ENCODE measurements at regions not wholly inside any gene's neighbourhood (a gene's known extent, or its start where the extent isn't known, plus 50 kb on each side); places are given as distances from the start of the nearest gene placed in this dataset.

DNA sequence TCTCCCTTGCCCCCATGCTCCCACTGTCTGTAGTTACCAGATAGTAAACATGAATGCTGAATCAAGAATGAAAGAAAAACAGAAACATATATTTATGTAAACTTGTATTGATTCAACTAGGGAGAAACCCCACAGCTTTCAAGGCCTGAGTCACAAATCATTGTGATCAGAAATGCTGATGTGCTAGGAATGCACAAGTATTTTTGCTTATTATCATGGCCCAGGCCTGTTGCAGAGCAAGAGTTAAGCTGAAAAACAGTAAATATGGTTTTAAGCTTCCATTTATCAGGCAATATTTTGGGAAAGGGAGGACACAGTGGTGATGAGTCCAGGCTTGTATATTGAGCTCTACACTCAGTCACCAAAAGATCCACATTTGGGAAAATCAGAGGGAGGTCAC is 669.6 kb downstream of the DIAPH3 start:
- DNase-seq (ENCODE audit: low read depth) = no peak

DNA sequence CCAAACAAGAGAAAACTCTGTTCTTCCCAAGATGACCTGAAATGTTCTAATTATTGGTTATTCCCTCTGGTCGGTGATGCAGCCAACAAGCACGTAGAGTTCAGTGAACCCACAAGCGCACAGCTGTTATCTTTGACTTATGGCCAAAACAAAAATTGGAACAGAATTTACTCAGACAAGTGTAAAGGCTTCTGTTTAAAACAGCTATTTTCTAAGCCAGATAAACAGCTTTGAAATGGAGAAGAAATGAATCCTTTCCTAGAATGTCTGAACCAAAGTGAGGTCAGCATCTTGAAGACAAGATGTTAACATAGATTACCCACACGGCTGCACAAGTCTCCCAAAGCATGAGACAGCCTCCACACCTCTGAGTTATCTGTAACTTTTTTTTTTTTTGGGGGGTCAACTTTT is 669.2 kb downstream of the DIAPH3 start:
- DNase-seq (ENCODE audit: low read depth) = no peak

DNA sequence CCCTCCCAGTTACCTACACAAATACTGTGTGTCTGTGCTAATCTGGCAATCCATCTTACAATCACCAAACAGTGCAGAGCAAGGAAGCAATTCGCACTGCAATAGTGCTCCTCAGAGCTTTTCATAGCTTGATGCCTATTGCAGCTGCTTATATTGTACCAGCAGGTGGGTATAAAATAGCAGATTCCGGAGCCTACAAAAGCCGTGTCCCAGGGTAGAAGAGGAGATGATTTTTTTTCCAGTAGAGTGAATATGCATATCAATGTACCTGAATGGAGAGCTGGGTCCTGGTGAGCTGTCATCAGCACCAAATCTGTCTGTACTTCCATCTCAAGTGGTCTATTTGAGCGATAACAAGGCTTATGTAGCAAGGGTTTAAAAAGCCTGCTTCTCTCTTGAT is 668.4 kb downstream of the DIAPH3 start:
- DNase-seq (ENCODE audit: low read depth) = no peak

DNA sequence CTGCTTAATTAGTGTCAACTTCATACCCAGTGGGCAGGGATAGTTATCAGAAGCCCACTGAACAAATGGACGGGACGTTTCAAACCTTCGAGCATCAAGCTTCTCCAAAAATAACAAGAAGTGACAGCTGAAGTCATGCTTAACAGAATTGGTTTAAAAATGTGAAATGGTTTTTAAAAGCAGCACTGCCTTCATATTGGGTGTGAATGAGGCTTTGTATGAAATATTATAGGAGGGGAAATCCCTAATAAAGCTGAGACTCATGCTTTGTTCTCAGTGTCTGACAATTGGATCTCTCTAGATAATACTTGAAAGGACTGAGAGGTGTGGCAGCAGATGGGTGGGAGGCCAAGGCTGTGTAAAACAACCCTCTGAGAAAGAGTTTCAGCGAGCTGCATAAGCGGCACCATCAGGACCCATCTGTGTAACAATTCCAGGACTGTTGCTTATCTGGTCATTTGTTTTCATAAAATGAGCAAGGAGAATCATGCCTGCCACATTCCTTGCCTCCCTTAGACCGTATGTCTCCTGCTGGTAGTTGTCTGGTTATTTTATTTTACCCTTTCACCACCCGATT is 667.7 kb downstream of the DIAPH3 start:
- no peak for DNase-seq (ENCODE audit: low read depth)

DNA sequence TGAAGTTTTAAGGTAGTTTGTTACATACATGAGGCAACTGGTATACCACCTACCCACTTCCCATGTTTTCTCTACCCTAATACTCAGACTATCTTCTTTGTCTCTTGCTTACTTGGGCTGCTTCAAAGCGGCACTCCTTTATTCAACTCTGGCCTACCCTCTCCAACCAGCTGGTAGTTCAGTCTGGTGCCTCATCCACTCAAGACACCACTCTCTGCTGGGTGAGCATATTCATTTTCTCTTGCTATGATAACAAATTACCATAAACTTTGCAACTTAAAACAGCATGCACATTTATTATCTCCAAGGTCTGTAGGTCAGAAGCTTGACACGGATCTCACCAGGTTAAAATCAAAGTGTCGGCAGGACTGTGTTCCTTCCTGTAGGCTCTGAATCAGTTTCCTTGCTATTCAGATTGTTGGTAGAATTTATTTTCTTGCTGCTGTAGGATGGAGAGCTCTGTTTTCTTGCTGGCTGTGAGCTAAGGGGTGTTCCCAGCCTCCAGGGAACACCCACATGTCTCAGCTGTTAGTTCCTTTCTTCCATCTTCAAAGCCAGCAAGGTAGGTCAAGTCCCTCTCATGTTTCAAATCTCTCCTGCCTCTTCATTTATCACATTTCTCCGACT is 666.0 kb downstream of the DIAPH3 start:
- no peak for DNase-seq (ENCODE audit: low read depth)

DNA sequence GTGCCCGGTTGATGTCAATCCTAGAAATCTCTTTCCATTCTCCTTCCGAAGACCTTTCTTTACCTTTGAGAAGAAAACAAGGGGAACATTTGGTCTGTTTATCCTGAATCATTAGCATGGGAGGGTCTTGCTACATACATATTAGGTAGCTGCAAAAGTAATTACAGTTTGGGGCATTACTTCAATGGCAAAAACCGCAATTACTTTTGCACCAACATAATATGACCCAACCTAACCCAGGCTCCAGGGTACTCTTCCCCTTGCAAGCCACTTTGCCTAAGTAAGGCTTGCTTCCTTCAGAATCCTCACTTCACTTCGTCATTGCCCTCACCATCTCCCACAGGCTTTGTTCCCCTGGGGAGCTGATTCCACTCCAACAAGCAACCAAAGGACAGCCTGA is 662.7 kb downstream of the DIAPH3 start:
- no peak for DNase-seq (ENCODE audit: low read depth)

DNA sequence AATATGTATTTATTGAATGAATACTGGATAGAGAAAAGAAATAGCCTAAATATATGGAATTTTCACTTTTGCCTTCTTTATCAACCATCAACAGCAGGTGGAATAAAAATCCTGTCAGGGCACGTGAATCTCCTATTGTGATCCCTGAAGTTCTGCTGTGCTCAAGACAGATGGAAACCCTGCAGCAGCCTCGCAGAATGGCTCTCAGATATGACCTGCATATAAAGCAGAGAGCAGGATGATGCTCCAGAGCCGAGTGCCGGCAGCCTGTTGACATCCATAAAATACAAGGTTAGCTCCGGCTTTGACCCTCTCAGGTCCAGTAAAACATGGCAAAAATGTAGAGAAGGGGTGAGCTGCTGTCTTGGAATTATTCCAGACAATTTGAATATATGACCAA is 659.3 kb downstream of the DIAPH3 start:
- no peak for DNase-seq (ENCODE audit: low read depth)

DNA sequence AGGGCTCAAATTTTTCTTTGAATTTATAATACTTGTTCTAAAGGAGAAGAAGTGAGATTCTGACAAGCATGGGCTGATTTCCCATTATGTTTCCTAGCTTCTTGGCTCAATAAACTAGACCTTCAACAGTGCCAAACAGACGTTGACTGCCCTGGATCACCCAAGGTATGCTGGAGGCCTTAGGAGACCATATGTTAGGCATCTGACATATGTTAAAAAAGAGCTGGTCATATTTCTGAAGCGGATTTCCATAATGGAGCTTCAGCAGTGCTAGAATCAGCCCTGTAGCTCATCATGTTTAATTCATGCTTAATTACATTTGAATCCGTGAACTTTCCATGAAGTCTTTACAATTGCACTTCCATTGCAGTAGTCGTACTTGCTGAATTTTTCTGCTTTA is 653.3 kb downstream of the DIAPH3 start:
- DNase-seq (ENCODE audit: low read depth) = no peak

DNA sequence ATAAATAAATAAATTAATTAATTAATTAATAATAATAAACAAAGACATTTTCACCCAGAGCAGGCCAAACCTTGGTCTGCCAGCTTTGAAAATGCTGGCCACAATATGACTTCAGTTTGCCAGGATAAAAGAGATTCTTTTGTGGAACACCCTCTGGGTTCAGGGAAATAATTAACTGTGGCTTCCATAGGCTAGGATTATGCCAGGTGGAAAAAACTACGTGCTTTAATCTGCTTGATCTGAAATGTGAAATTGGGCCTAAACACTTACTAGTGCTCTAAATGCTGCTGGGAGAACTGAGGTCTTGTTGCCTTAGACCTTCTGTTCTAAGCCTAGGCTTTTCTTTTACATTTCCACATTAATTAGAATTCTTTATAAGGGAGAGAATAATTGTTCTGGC is 650.0 kb downstream of the DIAPH3 start:
- DNase-seq (ENCODE audit: low read depth) = no peak

DNA sequence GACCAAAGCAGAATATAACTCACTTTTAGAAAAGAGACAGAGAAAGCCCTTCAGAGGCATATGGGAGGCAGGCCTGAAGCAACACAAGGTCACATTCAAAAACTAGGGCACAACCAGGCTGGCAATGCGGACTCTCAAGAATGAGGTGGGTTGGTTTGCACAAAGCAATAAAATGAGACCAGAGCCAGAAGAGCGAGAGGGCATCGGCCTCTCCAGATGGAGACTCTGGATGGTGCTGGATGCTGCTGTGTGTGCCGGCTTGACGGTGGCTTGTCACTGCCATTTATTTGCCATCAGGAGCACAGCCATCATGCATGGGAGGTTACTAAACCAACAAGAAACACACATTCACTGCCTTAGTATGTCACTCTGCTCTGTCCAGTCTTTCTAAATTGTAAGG is 649.4 kb downstream of the DIAPH3 start:
- no peak for DNase-seq (ENCODE audit: low read depth)

DNA sequence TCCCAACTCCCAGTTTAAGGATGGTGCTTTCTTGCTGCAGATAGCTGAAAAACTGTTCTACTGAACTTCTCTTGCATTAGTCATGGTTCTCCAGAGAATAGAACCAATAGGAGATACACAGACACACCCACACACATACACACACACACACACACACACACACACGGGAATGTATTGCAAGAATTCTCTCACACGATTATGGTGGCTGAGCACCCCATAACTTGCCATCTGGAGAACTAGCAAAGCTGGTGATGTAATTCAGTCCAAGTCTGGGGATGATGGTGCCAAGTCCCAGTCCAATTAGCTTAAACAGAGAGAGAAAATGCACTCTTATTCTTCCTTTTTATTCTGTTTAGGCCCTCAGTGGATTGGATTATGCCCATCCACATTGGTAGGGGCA is 643.9 kb downstream of the DIAPH3 start:
- no peak for DNase-seq (ENCODE audit: low read depth)

DNA sequence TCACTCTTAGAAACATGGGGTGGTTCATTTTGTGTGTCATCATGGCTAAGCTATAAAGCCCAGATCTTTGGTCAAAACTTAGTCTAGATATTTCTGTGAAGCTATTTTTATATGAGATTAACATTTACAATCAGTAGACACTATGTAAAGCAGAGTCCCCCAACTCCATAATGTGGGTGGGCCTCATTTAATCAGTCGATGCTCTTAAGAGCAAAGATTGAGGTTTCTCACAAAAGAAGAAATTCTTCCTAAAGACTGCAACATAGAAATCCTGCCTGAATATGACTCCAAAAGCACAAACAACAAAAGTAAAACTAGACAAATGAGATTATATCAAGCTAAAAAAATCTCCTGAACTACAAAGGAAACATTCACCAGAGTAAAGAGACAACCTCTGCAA is 642.2 kb downstream of the DIAPH3 start:
- no peak for DNase-seq (ENCODE audit: low read depth)

DNA sequence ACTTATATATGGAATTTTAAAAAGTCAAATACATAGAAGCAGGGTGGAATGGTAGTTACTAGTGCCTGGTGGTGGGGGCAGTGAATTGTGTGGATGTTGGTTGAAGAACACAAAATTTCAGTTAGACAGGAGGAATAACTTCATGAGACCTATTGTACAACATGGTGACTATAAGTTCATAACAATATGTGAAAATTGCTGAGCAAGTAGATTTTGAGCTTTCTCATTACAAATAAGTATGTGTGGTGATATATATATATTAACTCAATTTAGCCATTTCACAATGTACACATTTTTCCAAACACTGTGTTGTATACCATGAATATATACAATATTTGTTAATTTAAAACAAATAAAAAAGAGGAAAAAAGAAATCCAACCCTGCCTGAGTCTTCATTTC is 641.1 kb downstream of the DIAPH3 start:
- DNase-seq (ENCODE audit: low read depth) = no peak

DNA sequence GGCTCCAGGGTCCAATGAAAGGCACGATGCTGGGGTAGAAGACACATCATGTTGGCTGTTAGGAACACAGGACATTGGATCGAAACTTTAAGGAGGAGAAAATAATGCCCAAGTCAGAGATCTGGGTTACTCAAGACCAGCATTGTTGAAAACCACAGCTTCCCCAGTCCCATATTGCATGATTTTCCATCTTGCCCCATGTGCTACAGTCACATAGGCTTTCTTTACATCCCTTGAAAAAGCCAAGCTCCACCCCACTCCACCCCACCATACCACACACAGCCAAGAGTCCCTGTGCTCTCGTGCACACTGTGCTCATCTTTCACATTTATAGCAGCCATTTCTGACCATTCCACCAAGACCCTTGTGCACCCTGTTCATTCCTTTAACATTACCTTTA is 636.2 kb downstream of the DIAPH3 start:
- DNase-seq (ENCODE audit: low read depth) = no peak

DNA sequence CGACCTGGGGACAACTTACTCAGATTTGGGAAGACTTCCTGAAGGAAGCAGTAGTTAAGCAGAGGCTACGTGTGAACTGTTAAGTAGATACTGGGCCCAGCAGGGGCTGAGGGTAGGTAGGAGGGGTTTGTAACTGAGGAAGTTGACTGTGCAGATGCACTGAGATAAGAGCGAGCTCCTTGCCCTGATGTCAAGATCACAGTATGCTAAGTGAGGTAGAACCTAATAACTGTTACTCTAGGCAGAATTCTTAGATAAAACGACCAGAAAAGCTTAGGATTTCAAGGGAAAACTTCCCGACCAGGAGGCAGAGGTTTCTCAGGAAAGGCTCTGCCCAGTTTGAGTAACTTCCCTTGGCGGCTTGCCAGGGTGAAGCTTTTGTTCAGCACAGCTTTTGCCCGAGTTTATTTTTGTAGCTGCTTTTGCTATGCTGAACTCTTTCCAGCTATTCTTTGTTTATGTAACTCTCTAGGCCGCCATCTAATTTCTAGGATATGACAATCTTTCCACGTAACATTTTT is 632.1 kb downstream of the DIAPH3 start:
- DNase-seq (ENCODE audit: low read depth) = no peak

DNA sequence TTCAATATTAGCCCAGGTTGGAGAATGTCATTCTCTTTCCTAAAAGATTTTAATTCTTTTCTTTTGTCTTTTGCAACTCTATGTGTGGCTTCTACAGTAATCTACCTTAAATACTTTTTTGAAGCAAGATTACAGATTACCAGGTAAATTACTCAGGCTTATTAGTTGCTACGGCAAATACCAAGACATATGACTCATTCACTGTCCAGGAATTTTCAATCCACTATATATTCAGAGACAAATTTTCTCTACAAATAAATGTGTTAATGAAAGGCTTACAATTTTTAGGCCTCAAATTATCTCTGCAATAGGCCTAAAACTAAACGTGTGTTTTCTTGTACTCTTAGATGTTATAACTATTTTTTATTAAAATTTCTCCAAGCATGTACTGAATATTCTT is 631.3 kb downstream of the DIAPH3 start:
- no peak for DNase-seq (ENCODE audit: low read depth)

DNA sequence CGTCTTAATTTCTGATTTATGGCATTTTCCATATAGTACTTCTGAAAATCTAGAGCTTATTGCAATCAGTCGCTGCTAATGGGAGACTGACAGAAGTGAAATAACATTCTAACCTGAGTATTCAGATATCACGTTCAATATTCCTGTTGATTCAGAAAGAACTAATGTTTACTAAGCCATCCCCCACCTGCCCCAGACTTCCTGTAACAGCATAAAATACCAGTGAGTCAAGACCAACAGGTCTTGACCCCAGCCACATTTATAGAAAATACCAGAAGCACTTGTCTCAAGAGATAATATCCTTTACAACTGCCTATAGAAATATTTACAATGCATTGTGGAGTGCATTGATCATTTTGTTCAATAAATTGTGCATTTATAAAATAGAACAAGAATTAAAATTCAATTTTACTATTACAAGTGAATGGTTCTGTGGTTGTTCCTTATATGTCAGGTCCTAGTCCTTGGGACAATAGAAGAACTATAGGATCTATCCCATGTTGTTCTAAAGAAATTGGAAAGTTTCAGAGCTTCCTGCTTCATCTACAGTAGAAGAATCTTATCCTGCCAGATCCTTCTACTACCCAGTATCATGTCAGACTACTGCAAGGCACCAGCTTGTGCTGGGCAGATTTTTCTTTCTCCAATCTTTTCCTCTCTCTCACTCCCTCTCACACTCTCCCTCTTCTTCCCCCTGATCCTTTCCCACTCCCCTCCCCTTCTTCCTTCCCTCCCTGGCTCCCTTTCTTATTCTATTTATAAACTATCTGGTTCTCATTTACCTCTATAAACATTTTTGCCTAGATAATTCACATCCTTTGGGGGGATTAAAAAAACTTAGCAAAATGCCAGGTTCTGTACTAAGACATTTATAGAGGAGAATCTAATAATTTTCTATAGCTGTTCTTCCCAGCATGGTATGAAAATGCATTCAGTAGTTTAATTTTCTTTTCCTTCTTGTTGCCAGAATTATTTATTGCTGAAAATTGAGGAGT is 629.9 kb downstream of the DIAPH3 start:
- DNase-seq (ENCODE audit: low read depth) = no peak

DNA sequence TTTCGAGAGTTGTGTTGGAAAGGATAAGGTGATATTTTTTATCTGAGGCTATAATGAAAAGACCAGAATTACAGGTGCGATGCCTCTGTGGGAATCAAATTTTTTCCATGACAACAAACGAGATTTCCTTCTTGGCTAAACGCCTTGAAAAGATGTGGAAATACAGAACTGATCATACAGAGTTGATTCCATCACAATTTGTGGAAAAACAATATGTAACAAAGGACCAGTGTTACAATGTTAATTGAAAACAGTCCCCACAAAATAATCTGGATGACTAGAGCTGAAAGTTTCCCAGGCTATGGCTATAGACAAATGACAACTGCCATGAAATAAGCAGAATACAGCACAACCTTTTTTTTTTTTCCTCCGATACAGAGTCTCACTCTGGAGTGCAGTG is 628.9 kb downstream of the DIAPH3 start:
- DNase-seq (ENCODE audit: low read depth) = no peak

DNA sequence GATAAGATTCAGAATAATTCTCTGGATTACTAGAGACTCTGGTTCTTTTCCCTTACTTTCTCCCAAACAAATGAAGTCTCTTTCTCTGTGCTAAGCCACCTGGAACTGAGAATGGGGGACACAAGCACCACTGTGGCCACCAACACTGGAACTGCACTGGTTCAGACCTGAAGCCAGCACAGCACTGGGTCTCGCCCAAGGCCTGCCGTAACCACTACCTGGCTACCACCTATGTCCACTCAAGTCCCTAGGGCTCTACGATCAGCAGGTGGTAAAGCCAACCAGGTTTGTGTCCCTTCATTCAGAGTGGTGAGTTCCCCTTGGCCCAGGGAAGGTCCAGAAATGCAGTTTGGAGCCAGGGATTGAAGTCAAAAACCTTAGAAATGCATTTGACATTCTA is 626.2 kb downstream of the DIAPH3 start:
- no peak for DNase-seq (ENCODE audit: low read depth)

DNA sequence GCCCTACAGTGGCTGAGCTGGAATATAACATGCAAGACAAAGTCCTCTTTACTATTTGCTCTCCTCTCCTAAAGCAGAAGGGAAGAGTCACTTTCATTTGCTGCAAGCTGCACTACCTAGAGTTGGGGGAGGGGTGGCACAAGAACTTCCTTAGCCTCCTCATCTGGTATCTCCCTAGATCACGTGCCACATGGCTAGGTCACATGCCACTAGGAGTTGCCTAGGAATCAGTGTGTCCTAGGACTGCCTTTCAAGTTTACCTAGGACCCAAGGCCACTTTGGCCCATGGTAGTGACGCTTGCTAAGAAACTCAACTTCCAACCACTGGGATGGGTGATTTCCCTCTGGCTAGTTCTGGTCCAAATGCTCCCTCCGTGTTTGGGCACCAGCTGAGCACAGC is 625.2 kb downstream of the DIAPH3 start:
- DNase-seq (ENCODE audit: low read depth) = no peak

DNA sequence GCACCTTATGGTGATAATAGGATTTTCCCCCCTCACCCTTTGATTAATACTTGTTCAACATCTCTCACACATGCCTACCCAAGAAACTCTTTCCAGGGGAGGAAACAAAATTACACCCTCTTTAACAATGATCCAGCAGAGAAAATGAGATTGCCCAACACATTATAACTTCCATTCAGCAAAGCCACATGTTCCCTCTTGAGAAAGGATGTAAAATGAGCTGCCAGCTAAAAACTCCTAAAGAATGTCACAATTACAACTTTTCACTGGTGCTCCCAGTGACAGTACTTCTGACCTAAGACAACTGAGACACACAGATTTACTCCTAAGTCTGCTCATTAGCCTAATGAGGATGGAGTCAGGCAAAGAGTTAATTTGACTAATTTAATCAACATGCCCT is 621.4 kb downstream of the DIAPH3 start:
- no peak for DNase-seq (ENCODE audit: low read depth)

DNA sequence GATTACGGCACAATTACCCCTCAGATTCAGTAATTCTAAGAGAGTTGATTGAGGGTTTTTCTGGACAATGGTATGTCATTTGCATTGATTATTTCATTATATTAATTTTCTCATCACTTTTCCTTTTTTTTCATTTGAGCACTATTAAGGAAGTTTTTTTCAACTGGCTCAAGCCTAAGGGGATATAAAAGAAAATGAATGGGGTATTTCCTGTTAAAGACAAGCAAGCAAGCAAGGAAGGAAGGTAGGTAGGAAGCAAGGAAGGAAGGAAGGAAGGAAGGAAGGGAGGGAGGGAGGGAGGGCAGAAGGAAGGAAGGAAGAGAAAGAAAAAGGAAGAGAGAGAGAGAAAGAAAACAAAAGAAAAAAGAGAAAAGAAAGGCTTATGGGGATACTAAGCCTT is 620.3 kb downstream of the DIAPH3 start:
- no peak for DNase-seq (ENCODE audit: low read depth)

DNA sequence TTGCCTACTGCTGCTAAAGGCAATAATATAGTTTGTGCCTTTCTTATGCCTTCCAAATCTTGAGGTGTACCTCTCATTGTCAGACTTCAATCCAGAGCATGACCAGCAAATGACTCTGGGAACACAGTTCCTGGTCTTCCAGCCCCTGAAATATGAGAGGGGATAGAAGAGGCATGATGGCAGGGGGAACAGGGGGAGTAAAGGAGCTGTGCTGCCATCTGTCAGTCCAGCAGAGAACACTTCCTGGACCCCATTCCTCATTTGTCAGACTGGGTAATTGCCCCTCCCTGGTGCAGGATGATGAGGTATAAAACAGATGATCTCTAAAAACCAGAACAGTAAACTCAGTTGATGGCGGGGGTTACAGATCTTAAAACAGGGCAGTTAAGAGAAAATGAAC is 618.7 kb downstream of the DIAPH3 start:
- DNase-seq (ENCODE audit: low read depth) = no peak

Measured in GM04504 (cell line).